ENCODE measurements at regions not wholly inside any gene's neighbourhood (a gene's known extent, or its start where the extent isn't known, plus 50 kb on each side); places are given as distances from the start of the nearest gene placed in this dataset.
A peak's percentile ranks its signal among the peaks of the same experiment; 100 is the strongest.

GRCh38 chr5:3114467-3114866 is 363.0 kb upstream of the IRX2 start (continued):
- no peak for TF ChIP-seq ZNF318 (IDR thresholded peaks at IDR 0.05; ENCODE audit: borderline replicate concordance in 1 of 2, low read depth in 1 of 2)
- no peak for TF ChIP-seq ZFP30 (CRISPR knock-in tag; IDR thresholded peaks at IDR 0.05; ENCODE audit: borderline replicate concordance)
- no peak for TF ChIP-seq ATF7 (IDR thresholded peaks at IDR 0.05)
- TF ChIP-seq PHF21A (IDR thresholded peaks at IDR 0.05; ENCODE audit: borderline replicate concordance, low read depth), result no peak
- TF ChIP-seq XRCC5 (IDR thresholded peaks at IDR 0.05; ENCODE audit: low read depth, low read length), result no peak
- TF ChIP-seq CHD2 (IDR thresholded peaks at IDR 0.05; ENCODE audit: low read depth, low read length), result no peak
- peak; percentile 48 for TF ChIP-seq NFYB (IDR thresholded peaks at IDR 0.05; ENCODE audit: extremely low read depth, insufficient read length)
- no peak for TF ChIP-seq TBP (optimal IDR thresholded peaks at IDR 0.05; ENCODE audit: low read depth, low read length)
- TF ChIP-seq L3MBTL2 (IDR thresholded peaks at IDR 0.05), result peak; percentile 40; the same call in 1 of the 2 replicates
- no peak for TF ChIP-seq IRF2 (CRISPR knock-in tag; IDR thresholded peaks at IDR 0.05)
- no peak for TF ChIP-seq GABPB1 (CRISPR knock-in tag; IDR thresholded peaks at IDR 0.05)
- TF ChIP-seq ZNF507 (tag; conservative IDR thresholded peaks at IDR 0.05), result no peak
- no peak for TF ChIP-seq ILF3 (IDR thresholded peaks at IDR 0.05; ENCODE audit: borderline replicate concordance)
- no peak for TF ChIP-seq SMAD4 (CRISPR knock-in tag; conservative IDR thresholded peaks at IDR 0.05)
- TF ChIP-seq PYGO2 (tag; IDR thresholded peaks at IDR 0.05), result no peak
- TF ChIP-seq MTA1 (IDR thresholded peaks at IDR 0.05; ENCODE audit: borderline replicate concordance), result no peak
- no peak for TF ChIP-seq TAF9B (IDR thresholded peaks at IDR 0.05; ENCODE audit: partially characterized antibody)
